Ramos (cell line): ENCODE measurements at regions not wholly inside any gene's neighbourhood (a gene's known extent, or its start where the extent isn't known, plus 50 kb on each side); places are given as distances from the start of the nearest gene placed in this dataset.
"Not testable (repeated sequence)": the region's sequence is repeated elsewhere in the genome, so short reads cannot be mapped to it uniquely, and the experiment has no call there.

Experiments
- in situ Hi-C: fragments of 300-500 bp; cut with MboI; formaldehyde crosslinking; loops from one replicate; pipeline ENCODE4 v1.14.3; 2022; ENCODE audit warnings: low sequenced_read_pairs; ENCODE audit not compliant: unreplicated experiment

GRCh38 chr7:3094701-3095445 lies 51.2 kb upstream of the CARD11 start:
- in situ Hi-C loops = no loop called here

DNA sequence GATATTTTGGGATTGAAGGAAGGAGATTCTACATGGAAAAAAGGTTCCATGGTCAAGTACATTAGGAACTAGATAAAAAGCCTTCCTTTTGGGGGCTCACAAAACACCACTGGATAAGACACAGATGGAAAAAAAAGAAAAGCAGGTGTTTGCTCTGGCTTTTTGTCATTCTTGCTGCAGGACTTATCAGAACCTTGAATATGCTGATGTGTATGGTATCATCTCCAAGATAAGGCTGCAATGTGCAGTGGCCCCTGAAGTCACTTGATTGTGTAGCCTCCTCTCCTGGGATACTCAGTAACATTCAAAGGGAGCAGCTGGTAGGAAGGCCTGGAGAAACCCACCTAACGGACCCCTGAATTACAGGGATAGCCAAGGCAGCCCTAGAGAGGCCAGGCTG lies 54.1 kb upstream of the CARD11 start:
- in situ Hi-C loops = no loop called here

GRCh38 chr7:3102159-3102558 lies 58.5 kb upstream of the CARD11 start:
- in situ Hi-C loops = no loop called here

GRCh38 chr7:3103614-3104398 lies 60.1 kb upstream of the CARD11 start:
- in situ Hi-C loops = no loop called here

DNA sequence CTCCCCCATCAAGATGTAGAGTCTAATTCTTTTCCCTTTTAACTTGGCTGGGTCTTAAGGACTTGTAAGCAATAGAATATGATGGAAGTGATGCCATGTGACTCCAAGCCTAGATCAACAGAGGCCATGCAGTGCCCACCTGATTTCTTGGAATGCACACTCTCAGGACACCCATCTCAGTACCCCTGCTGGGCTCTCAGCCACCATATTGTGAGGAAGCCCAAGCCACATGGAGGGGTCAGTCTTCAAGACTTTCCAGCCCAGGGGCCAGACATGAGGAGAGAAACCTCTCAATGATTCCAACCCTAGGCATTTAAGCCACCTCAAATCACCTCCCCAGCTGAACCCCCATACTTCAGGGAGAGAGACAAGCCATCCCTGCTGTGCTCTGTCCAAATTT lies 62.2 kb upstream of the CARD11 start:
- in situ Hi-C loops = no loop called here

DNA sequence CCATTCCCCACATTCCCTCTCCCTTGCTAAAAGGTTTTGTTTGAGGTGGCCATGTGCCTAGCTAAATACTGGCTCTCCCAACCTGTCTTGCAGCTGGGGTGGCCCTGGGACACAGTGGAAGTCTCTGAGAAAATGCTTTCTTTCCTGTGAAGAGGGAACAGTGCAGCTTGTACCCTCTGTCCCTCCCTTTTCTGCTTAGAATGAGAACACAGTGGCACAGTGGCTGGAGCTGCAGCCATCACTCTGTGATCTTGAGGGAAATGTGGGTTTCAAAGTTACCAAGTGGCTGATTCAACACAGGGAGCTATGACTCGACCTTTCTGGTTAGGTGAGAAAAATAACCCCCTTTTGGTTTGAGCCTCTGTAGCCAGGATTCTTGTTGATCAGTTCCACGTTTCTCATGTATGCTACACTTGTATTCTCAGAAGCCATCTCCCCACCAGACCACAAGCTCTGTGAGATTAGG lies 62.7 kb upstream of the CARD11 start:
- in situ Hi-C loops = no loop called here

DNA sequence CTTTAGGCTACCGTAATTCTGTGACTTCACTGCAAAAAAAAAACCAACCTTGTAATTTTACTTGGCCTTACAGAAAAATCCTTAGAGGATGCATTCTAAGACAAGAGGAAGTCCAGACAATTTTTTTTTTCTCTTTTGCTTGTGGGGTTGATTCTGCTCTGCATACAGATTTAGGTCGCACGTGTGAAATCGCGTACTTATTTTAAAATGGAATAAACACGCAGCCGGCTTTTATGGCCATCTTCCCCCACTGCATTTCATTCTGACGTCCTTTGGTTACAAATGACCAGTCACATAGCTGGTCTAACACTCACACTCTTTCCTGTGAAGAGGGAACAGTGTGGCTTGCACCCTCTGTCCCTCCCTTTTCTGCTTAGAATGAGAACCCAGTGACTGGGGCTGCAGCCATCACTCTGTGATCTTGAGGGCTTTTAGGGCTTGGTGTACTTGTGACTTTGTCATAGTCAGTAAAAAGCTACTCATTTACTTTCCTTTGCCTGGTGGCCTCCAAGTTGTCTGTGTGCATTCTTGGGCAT lies 63.6 kb upstream of the CARD11 start:
- in situ Hi-C loops = no loop called here

- in situ Hi-C loops = no loop called here
Observed at GRCh38 chr7:3107889-3108570, 64.4 kb upstream of the CARD11 start.

- in situ Hi-C loops = no loop called here
Observed at GRCh38 chr7:3109311-3109915, 65.7 kb upstream of the CARD11 start.

- in situ Hi-C loops = no loop called here
Observed at GRCh38 chr7:3112479-3113134, 68.9 kb upstream of the CARD11 start.

DNA sequence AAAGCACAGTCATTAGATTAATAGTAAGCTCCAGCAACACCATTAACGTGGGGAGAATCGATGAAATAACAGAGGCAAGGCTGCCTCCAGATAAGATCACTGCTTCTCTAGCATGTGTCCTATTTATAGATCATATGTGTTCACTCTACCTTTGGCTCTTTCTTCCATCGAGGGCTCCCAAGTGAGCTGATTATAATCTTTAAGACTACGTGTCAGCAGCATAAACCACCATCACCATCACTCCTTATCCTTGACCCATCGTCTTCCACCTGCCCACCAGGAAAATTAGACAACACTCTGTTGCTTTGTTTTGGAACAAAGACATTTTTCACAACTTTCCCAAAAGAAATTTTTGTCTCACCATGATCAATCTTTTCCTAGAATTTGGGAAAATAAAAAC lies 71.2 kb upstream of the CARD11 start:
- in situ Hi-C loops = no loop called here

GRCh38 chr7:3117081-3117480 lies 73.4 kb upstream of the CARD11 start:
- in situ Hi-C loops = no loop called here

GRCh38 chr7:3117488-3118231 lies 74.0 kb upstream of the CARD11 start:
- in situ Hi-C loops = no loop called here

DNA sequence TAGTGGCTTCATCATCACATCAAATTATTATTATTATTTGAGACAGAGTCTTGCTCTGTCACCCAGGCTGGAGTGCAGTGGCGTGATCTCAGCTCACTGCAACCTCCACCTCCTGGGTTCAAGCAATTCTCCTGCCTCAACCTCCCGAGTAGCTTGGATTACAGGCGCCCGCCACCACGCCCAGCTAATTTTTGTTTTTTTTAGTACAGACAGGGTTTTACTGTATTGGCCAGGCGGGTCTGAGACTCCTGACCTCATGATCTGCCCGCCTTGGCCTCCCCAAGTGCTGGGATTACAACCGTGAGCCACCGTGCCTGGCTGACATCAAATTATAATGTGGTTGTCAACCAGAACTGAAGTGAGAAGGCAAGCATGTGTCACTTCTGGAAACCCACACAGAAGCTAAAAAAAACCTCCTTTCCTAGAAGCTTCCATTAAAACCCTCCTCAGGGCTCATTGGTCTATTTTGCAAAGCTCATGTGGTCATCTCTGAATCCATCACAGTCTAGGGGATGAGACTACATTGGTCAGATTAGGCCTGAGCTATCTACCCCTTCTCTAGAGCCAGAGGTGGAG lies 75.8 kb upstream of the CARD11 start:
- in situ Hi-C loops = not testable (repeated sequence)

DNA sequence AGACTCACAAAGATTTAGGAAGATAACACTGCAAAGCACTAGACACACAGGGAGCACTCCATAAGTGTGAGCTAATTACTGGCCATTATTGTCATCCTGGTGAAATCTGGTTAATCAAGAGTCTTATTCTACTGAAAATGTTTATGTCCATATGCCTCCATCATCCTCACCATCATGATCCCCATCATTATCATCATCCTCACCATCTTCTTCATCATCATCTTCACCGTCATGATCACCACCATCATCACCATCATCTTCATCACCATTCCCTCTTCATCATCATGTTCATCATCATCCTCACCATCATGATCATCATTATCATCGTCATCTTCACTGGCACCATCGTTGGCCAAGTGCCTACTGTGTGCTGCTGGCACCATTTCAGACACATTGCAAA lies 76.3 kb upstream of the CARD11 start:
- in situ Hi-C loops = no loop called here

GRCh38 chr7:3120513-3120912 lies 76.8 kb upstream of the CARD11 start:
- in situ Hi-C loops = no loop called here

DNA sequence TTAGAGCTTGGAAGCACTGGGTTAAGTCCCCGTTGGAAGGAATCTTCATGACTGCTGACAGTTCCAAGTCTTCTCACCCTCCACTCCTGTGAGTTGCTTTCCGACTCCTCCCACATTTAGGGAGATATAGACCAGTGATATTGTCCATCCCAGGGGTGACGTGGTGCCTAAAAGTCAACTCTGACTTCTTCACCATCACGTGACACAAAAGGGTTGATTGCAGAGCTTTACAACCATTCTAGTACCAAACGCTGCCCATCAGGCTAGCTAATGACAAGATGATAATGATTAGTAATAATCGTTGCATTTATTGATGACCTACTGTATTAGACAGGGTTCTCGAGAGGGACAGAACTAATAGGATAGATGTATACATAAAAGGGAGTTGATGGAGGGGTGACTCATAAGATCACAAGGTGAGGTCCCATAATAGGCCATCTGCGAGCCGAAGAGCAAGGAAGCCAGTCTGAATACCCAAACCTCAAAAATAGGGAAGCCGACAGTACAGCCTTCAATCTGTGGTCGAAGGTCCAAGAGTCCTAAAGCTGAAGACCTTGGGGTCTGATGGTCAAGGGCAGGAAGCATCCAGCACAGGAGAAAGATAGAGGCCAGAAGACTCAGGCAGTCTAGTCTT lies 85.3 kb upstream of the CARD11 start:
- in situ Hi-C loops = no loop called here

DNA sequence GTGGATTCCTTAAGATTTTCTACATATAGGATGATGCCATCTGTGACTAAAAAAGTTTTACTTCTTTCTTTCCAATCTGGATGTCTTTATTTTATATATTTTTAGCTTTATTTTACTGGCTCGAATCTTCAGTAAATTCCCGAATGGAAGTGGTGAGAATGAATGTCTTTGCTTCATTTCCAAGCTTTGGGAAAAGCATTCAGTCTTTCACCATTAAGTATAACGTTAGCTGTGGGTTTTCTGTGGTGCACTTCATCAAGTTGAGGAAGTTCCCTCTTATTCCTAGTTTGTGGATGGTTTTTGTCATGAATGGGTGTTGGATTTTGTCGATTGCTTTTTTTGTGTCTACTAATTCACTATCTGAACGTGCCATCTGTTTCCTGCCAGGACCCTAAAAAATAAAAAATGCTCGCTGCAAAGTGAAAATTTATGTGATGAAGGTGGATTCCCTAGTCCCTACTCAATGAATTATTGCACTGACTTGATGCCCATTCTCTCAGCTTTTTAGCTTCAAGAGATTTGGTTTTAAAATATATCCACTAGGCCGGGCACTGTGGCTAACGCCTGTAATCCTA lies 90.2 kb upstream of the CARD11 start:
- in situ Hi-C loops = no loop called here
